NB4 (cell line): ENCODE measurements at regions not wholly inside any gene's neighbourhood (a gene's known extent, or its start where the extent isn't known, plus 50 kb on each side); places are given as distances from the start of the nearest gene placed in this dataset.

Experiments
- DNase-seq: peaks from one replicate; pipeline ENCODE4 v3.0.0; 2010; ENCODE audit warnings: low read depth
- H3K4me3 ChIP-seq: one replicate; pipeline ENCODE4 v1.5.1; 2011; ENCODE audit warnings: mild to moderate bottlenecking, low read depth, low read length, moderate library complexity
- CTCF ChIP-seq: IDR thresholded peaks from one replicate; pipeline ENCODE4 v1.5.1; 2012; ENCODE audit warnings: low read depth, low read length
- MAX ChIP-seq: IDR thresholded peaks from 2 replicates; pipeline ENCODE4 v1.6.1; 2011; ENCODE audit warnings: low read depth, low read length
- MYC ChIP-seq: IDR thresholded peaks from 2 replicates; pipeline ENCODE4 v1.6.1; 2011; ENCODE audit warnings: low read depth, low read length
- POLR2A ChIP-seq: IDR thresholded peaks from 2 replicates; pipeline ENCODE4 v1.6.1; 2011; ENCODE audit warnings: mild to moderate bottlenecking; ENCODE audit not compliant: insufficient read length; ENCODE audit errors: extremely low read depth

GRCh38 chr2:192444286-192444838, 249.6 kb upstream of the TMEFF2 start:
- DNase-seq = no peak
- TF ChIP-seq MYC (no peak), CTCF (no peak), MAX (no peak), POLR2A (no peak)
- no peak overlapping the region for H3K4me3 ChIP-seq

- no peak for DNase-seq
- H3K4me3 ChIP-seq = no peak overlapping the region
- TF ChIP-seq POLR2A = no peak
- no peak for TF ChIP-seq MAX
- no peak for TF ChIP-seq MYC
- TF ChIP-seq CTCF = no peak
Measured at GRCh38 chr2:192443831-192444230, 249.1 kb upstream of the TMEFF2 start.

- TF ChIP-seq MYC (no peak), POLR2A (no peak), MAX (no peak), CTCF (no peak)
- no peak overlapping the region for H3K4me3 ChIP-seq
- no peak for DNase-seq
Measured at GRCh38 chr2:192438239-192438638, 243.5 kb upstream of the TMEFF2 start.

- TF ChIP-seq MYC (no peak), MAX (no peak), CTCF (no peak), POLR2A (no peak)
- no peak for DNase-seq
- no peak overlapping the region for H3K4me3 ChIP-seq
Measured at GRCh38 chr2:192437653-192438052, 242.9 kb upstream of the TMEFF2 start.

GRCh38 chr2:192424243-192424642, 229.5 kb upstream of the TMEFF2 start:
- no peak overlapping the region for H3K4me3 ChIP-seq
- TF ChIP-seq CTCF (no peak), POLR2A (no peak), MYC (no peak), MAX (no peak)
- DNase-seq = no peak

- no peak overlapping the region for H3K4me3 ChIP-seq
- TF ChIP-seq CTCF = no peak
- no peak for TF ChIP-seq MAX
- TF ChIP-seq MYC = no peak
- no peak for TF ChIP-seq POLR2A
- DNase-seq = no peak
Measured at GRCh38 chr2:192419786-192420185, 225.1 kb upstream of the TMEFF2 start.
